HCT116 (cell line): ENCODE measurements at regions not wholly inside any gene's neighbourhood (a gene's known extent, or its start where the extent isn't known, plus 50 kb on each side); places are given as distances from the start of the nearest gene placed in this dataset.

ENCODE experiments used
- ATAC-seq: fragments of 200-7000 bp; cut with Tn5 transposase; 2 replicates; pipeline ENCODE4 v1.9.1; 2020; ENCODE audit warnings: mild to moderate bottlenecking, moderate library complexity
- BruUV-seq: library from RNA; stranded (reverse); fragments of 400-500 nt; replicated peaks from 2 replicates; lab custom pipeline; 2021; lab: Mats Ljungman, UMichigan
- CTCF ChIA-PET: fragments of 300-600 bp; sonication (Branson Sonifier 250); formaldehyde crosslinking; loops from one replicate; lab custom pipeline; 2021; ENCODE audit warnings: antibody characterized with exemption; lab: Charles Lee
- POLR2A ChIA-PET: fragments of 300-600, 350-600 bp; sonication (Branson Sonifier 250); formaldehyde crosslinking; loops from one replicate; lab custom pipeline; 2021; ENCODE audit warnings: antibody characterized with exemption; lab: Charles Lee
- RAD21 ChIA-PET, 2 experiments: fragments of 300-600 bp; sonication (Branson Sonifier 250); formaldehyde crosslinking; loops; one replicate each; lab custom pipeline; 2023; ENCODE audit warnings: low total read pairs in 2 of 2; ENCODE audit not compliant: uncharacterized antibody in 2 of 2, unreplicated experiment in 2 of 2, low non-redundant PET in 1 of 2; lab: Charles Lee
- DNase-seq: peaks from one replicate; pipeline ENCODE4 v3.0.0-alpha.2; 2010; ENCODE audit warnings: low read depth, low spot score
- H2AFZ ChIP-seq: fragments of 200-600 bp; shearing (Covaris generic), sonication (generic); 2 replicates; pipeline ENCODE4 v1.6.1; 2017; ENCODE audit warnings: low read depth, mixed run types, mixed read lengths, antibody characterized with exemption, low read length; ENCODE audit not compliant: poor library complexity, severe bottlenecking
- H3K27ac ChIP-seq: 2 replicates; pipeline ENCODE4 v1.5.1; 2012; ENCODE audit warnings: low read depth, low read length
- H3K27me3 ChIP-seq: fragments of 200-600 bp; sonication (generic); 2 replicates; pipeline ENCODE4 v1.6.1; 2016; ENCODE audit warnings: mixed run types, low read length, mixed read lengths; ENCODE audit not compliant: insufficient read depth
- H3K36me3 ChIP-seq, 2 experiments: fragments of 200-500 bp in 1 of 2; fragments of 200-600 bp in 1 of 2; sonication (Bioruptor generic) in 1 of 2; sonication (generic) in 1 of 2; 2 replicates each; pipeline versions ENCODE4 v1.5.1 to v1.6.1; 2014 to 2016; ENCODE audit warnings: low read length in 2 of 2, inconsistent platforms in 1 of 2, mixed read lengths in 1 of 2, mixed run types in 1 of 2; ENCODE audit not compliant: insufficient read depth in 2 of 2, control insufficient read depth in 1 of 2
- H3K4me1 ChIP-seq, 2 experiments: fragments of 200-600 bp in 1 of 2; sonication (generic) in 1 of 2; 2 replicates each; pipeline versions ENCODE4 v1.5.1 to v1.6.1; 2012 to 2017; ENCODE audit warnings: low read length in 2 of 2, inconsistent platforms in 1 of 2, mild to moderate bottlenecking in 1 of 2, mixed read lengths in 1 of 2, mixed run types in 1 of 2, moderate library complexity in 1 of 2; ENCODE audit not compliant: insufficient read depth in 2 of 2, control insufficient read depth in 1 of 2
- H3K4me2 ChIP-seq: fragments of 200-600 bp; sonication (generic); 2 replicates; pipeline ENCODE4 v1.6.1; 2017; ENCODE audit warnings: mixed run types, low read length, mixed read lengths
- H3K4me3 ChIP-seq, 2 experiments: fragments of 200-600 bp in 1 of 2; sonication (generic) in 1 of 2; replicated peaks in 1 of 2; 2 replicates each; pipeline ENCODE4 v1.5.1; 2011 to 2016; ENCODE audit warnings: low read length in 2 of 2, control low read depth in 1 of 2, low read depth in 1 of 2, mild to moderate bottlenecking in 1 of 2, mixed read lengths in 1 of 2, mixed run types in 1 of 2
- H3K79me2 ChIP-seq: fragments of 200-600 bp; sonication (generic); 2 replicates; pipeline ENCODE4 v1.6.1; 2017; ENCODE audit warnings: mild to moderate bottlenecking, mixed run types, low read length, moderate library complexity, mixed read lengths; ENCODE audit not compliant: insufficient read depth
- H3K9ac ChIP-seq: fragments of 200-600 bp; sonication (generic); 2 replicates; pipeline ENCODE4 v1.6.1; 2016; ENCODE audit warnings: low read length, mixed read lengths
- H3K9me2 ChIP-seq: fragments of 200-600 bp; sonication (generic), shearing (Covaris generic); 2 replicates; pipeline ENCODE4 v1.6.1; 2017; ENCODE audit warnings: mixed run types, mild to moderate bottlenecking, moderate library complexity; ENCODE audit not compliant: insufficient read depth
- H3K9me3 ChIP-seq, 2 experiments: fragments of 200-500 bp in 1 of 2; fragments of 200-600 bp in 1 of 2; sonication (Bioruptor generic) in 1 of 2; sonication (generic) in 1 of 2; 2 replicates each; pipeline ENCODE4 v1.6.1; 2014 to 2017; ENCODE audit warnings: low read length in 2 of 2, mixed read lengths in 2 of 2, inconsistent platforms in 1 of 2, low read depth in 1 of 2, mild to moderate bottlenecking in 1 of 2, mixed run types in 1 of 2, moderate library complexity in 1 of 2; ENCODE audit not compliant: control insufficient read depth in 1 of 2, insufficient read depth in 1 of 2
- H4K20me1 ChIP-seq: fragments of 200-600 bp; sonication (generic), shearing (Covaris generic); 2 replicates; pipeline ENCODE4 v1.6.1; 2017; ENCODE audit warnings: mixed run types, mild to moderate bottlenecking, moderate library complexity; ENCODE audit not compliant: insufficient read depth
- CBX3 ChIP-seq: IDR thresholded peaks from 2 replicates; pipeline ENCODE4 v1.6.1; 2012; ENCODE audit warnings: low read depth
- CEBPB ChIP-seq: IDR thresholded peaks from 2 replicates; pipeline ENCODE4 v1.6.1; 2012; ENCODE audit warnings: low read depth
- EGR1 ChIP-seq: IDR thresholded peaks from 2 replicates; pipeline ENCODE4 v1.6.1; 2012; ENCODE audit warnings: low read depth
- ELF1 ChIP-seq: IDR thresholded peaks from 2 replicates; pipeline ENCODE4 v1.6.1; 2012; ENCODE audit warnings: low read depth, borderline replicate concordance
- EZH2phosphoT487 ChIP-seq: fragments of 200-600 bp; IDR thresholded peaks from 2 replicates; pipeline ENCODE4 v1.6.1; 2018; ENCODE audit warnings: antibody characterized with exemption, borderline replicate concordance
- FOSL1 ChIP-seq: IDR thresholded peaks from 2 replicates; pipeline ENCODE4 v1.6.1; 2012; ENCODE audit warnings: low read depth
- MAX ChIP-seq: IDR thresholded peaks from 2 replicates; pipeline ENCODE4 v1.6.1; 2012
- POLR2A ChIP-seq: IDR thresholded peaks from 2 replicates; pipeline ENCODE4 v1.7.0; 2011; ENCODE audit warnings: borderline replicate concordance; ENCODE audit not compliant: insufficient read depth, insufficient read length; ENCODE audit errors: extremely low read depth
- POLR2AphosphoS5 ChIP-seq: IDR thresholded peaks from 2 replicates; pipeline ENCODE4 v1.6.1; 2011; ENCODE audit warnings: mild to moderate bottlenecking, low read depth, low read length, moderate library complexity
- RAD21 ChIP-seq: IDR thresholded peaks from 2 replicates; pipeline ENCODE4 v1.6.1; 2012; ENCODE audit warnings: low read depth, mild to moderate bottlenecking
- SIN3A ChIP-seq: IDR thresholded peaks from 2 replicates; pipeline ENCODE4 v1.6.1; 2012; ENCODE audit warnings: low read depth
- SP1 ChIP-seq: IDR thresholded peaks from 2 replicates; pipeline ENCODE4 v1.6.1; 2012; ENCODE audit warnings: low read depth
- TCF7L2 ChIP-seq: IDR thresholded peaks from 2 replicates; pipeline ENCODE4 v1.7.0; 2011; ENCODE audit warnings: borderline replicate concordance, inconsistent platforms; ENCODE audit not compliant: insufficient read depth, insufficient read length; ENCODE audit errors: extremely low read depth
- ZBTB33 ChIP-seq: IDR thresholded peaks from 2 replicates; pipeline ENCODE4 v1.6.1; 2011; ENCODE audit warnings: mild to moderate bottlenecking, low read length, moderate library complexity; ENCODE audit not compliant: insufficient replicate concordance; ENCODE audit errors: extremely low read depth
- ZFX ChIP-seq: fragments of 450-650 bp; IDR thresholded peaks from 2 replicates; pipeline ENCODE4 v1.6.1; 2017
- ZNF274 ChIP-seq: fragments of 200-500 bp; sonication (Bioruptor generic); IDR thresholded peaks from 2 replicates; pipeline ENCODE4 v1.6.1; 2014; ENCODE audit warnings: mild to moderate bottlenecking, low read depth, low read length, inconsistent platforms
- intact Hi-C: fragments of 100-400 bp; cut with micrococcal nuclease; formaldehyde crosslinking; loops from 2 replicates; pipeline ENCODE4 v1.10.0; 2022
- TF ChIP-seq, protein P1 (sequence below): IDR thresholded peaks from 2 replicates; pipeline ENCODE4 v1.6.1; 2012; ENCODE audit warnings: low read depth

DNA sequence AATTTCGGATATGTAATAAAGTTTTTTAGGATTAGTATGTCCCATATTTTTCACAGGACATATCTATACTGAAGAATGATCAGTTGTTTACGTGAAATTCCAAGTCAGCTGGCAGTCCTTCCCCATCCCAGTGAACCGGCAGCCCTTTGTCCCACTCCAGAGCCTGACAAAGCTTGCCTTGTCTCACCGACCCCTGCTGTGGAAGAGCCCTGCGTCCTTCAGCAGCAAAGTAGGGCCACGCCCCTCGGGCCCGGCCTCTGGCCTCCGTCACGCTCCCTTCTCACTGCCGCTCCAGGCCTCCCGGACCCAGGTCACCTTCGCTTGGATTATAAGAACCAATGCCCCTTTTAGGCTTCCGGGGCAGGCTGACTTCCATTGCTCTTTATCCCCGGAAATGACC, 89.8 kb upstream of the TGIF1 start:
- TF ChIP-seq POLR2AphosphoS5 (no peak), ZNF274 (no peak), RAD21 (no peak), MAX (no peak)
- ChIA-PET RAD21 (no interaction called here), CTCF (no interaction called here), POLR2A (no interaction called here)
- H3K9ac ChIP-seq, result no peak overlapping the region
- H3K4me1 ChIP-seq, result no peaks in the 10 kb centered on the region
- no peaks in the 10 kb centered on the region for H3K79me2 ChIP-seq
- no peak overlapping the region for H3K4me2 ChIP-seq
- no peaks in the 10 kb centered on the region for H3K27me3 ChIP-seq
- H4K20me1 ChIP-seq, result no peaks in the 10 kb centered on the region
- intact Hi-C loops, result no loop called here
- H3K36me3 ChIP-seq, result no peaks in the 10 kb centered on the region
- H3K27ac ChIP-seq, result no peak overlapping the region
- DNase-seq, result no peak
- ATAC-seq, result no peak
- H3K9me3 ChIP-seq, result no peaks in the 10 kb centered on the region
- BruUV-seq, result no TSS peak
- H3K9me2 ChIP-seq, result no peaks in the 10 kb centered on the region
- H3K4me3 ChIP-seq, result no peak overlapping the region
- H2AFZ ChIP-seq, result no peak overlapping the region

DNA sequence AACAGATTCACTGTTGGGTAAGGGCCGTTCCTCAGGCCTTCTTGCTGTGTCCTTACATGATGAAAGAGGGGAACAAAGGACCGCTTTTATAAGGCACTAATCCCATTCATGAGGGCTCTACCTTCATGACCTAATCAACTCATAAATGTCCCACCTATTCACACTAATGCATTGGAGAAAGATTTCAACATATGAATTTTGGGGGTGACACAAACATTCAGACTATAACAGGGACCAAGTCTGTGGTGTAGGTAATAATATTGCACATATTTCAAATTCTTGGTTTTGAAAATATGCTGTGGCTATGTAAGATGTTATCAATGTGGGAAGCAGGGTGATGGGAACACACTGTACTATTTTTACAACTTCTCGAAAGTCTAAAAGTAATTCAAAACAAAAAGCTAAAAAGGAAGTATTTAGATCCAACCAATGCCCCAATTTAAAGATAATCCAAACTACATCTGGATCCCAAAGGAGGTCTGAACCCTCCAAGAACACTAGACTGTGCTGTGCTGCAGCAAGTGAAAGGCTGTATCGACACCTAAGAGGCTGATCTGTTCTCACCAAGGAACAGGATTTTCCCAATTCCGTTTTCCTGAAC, 82.4 kb upstream of the TGIF1 start:
- no peaks in the 10 kb centered on the region for H3K36me3 ChIP-seq
- H3K4me3 ChIP-seq, result no peak overlapping the region
- H2AFZ ChIP-seq, result no peak overlapping the region
- CTCF ChIA-PET, result no interaction called here
- no peaks in the 10 kb centered on the region for H3K9me2 ChIP-seq
- no peaks in the 10 kb centered on the region for H3K27me3 ChIP-seq
- peak overlapping the region; percentile 71; the same call in 1 of the 2 replicates for H3K27ac ChIP-seq
- ATAC-seq, result no peak
- DNase-seq, result no peak
- no peak overlapping the region for H3K9ac ChIP-seq
- H3K9me3 ChIP-seq, result no peaks in the 10 kb centered on the region
- POLR2A ChIA-PET, result no interaction called here
- H3K79me2 ChIP-seq, result no peaks in the 10 kb centered on the region
- intact Hi-C loops, result no loop called here
- RAD21 ChIA-PET, result no interaction called here
- peaks cover 7 to 15% of the 10 kb centered on the region in 2 experiments; a peak in 3 of 4 replicates for H3K4me1 ChIP-seq
- peak overlapping the region; percentile 26 for H3K4me2 ChIP-seq
- H4K20me1 ChIP-seq, result no peaks in the 10 kb centered on the region
- BruUV-seq, result no TSS peak
- TF ChIP-seq ELF1, result no peak
- no peak for TF ChIP-seq EGR1
- no peak for TF ChIP-seq RAD21
- no peak for TF ChIP-seq ZFX
- no peak for TF ChIP-seq CEBPB
- TF ChIP-seq, protein P1, sequence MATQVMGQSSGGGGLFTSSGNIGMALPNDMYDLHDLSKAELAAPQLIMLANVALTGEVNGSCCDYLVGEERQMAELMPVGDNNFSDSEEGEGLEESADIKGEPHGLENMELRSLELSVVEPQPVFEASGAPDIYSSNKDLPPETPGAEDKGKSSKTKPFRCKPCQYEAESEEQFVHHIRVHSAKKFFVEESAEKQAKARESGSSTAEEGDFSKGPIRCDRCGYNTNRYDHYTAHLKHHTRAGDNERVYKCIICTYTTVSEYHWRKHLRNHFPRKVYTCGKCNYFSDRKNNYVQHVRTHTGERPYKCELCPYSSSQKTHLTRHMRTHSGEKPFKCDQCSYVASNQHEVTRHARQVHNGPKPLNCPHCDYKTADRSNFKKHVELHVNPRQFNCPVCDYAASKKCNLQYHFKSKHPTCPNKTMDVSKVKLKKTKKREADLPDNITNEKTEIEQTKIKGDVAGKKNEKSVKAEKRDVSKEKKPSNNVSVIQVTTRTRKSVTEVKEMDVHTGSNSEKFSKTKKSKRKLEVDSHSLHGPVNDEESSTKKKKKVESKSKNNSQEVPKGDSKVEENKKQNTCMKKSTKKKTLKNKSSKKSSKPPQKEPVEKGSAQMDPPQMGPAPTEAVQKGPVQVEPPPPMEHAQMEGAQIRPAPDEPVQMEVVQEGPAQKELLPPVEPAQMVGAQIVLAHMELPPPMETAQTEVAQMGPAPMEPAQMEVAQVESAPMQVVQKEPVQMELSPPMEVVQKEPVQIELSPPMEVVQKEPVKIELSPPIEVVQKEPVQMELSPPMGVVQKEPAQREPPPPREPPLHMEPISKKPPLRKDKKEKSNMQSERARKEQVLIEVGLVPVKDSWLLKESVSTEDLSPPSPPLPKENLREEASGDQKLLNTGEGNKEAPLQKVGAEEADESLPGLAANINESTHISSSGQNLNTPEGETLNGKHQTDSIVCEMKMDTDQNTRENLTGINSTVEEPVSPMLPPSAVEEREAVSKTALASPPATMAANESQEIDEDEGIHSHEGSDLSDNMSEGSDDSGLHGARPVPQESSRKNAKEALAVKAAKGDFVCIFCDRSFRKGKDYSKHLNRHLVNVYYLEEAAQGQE, result no peak
- no peak for TF ChIP-seq POLR2A
- TF ChIP-seq SP1, result no peak
- TF ChIP-seq CBX3, result no peak
- no peak for TF ChIP-seq EZH2phosphoT487
- TF ChIP-seq SIN3A, result no peak
- no peak for TF ChIP-seq TCF7L2
- no peak for TF ChIP-seq FOSL1
- no peak for TF ChIP-seq ZBTB33
- no peak for TF ChIP-seq POLR2AphosphoS5
